Chondrocyte (in vitro differentiated cells): ENCODE measurements at regions not wholly inside any gene's neighbourhood (a gene's known extent, or its start where the extent isn't known, plus 50 kb on each side); places are given as distances from the start of the nearest gene placed in this dataset.

ENCODE experiments used
- DNase-seq: peaks from one replicate; pipeline ENCODE4 v3.0.0; 2021; ENCODE audit warnings: mixed read lengths, low spot score
- H3K27ac Mint-ChIP-seq: one replicate; pipeline ENCODE4 v1.8.0; 2021; ENCODE audit warnings: mild to moderate bottlenecking, moderate library complexity, mixed read lengths; ENCODE audit not compliant: unreplicated experiment
- H3K27me3 Mint-ChIP-seq: 2 replicates; pipeline ENCODE4 v1.8.0; 2021; ENCODE audit warnings: low read depth, mixed read lengths
- H3K36me3 Mint-ChIP-seq: 2 replicates; pipeline ENCODE4 v1.8.0; 2021; ENCODE audit warnings: low read depth, mixed read lengths
- H3K4me1 Mint-ChIP-seq: 2 replicates; pipeline ENCODE4 v1.8.0; 2021; ENCODE audit warnings: low read depth, mild to moderate bottlenecking, mixed read lengths
- H3K4me3 Mint-ChIP-seq: one replicate; pipeline ENCODE4 v1.8.0; 2021; ENCODE audit warnings: mild to moderate bottlenecking, moderate library complexity, mixed read lengths; ENCODE audit not compliant: unreplicated experiment
- H3K9me3 Mint-ChIP-seq: 2 replicates; pipeline ENCODE4 v1.8.0; 2021; ENCODE audit warnings: low read depth, mixed read lengths
- TF ChIP-seq, protein P1 (sequence below): fragments of 200-600 bp; sonication (generic); IDR thresholded peaks from 2 replicates; pipeline ENCODE4 v1.5.0; 2021; ENCODE audit warnings: antibody characterized with exemption, mild to moderate bottlenecking, moderate library complexity

DNA sequence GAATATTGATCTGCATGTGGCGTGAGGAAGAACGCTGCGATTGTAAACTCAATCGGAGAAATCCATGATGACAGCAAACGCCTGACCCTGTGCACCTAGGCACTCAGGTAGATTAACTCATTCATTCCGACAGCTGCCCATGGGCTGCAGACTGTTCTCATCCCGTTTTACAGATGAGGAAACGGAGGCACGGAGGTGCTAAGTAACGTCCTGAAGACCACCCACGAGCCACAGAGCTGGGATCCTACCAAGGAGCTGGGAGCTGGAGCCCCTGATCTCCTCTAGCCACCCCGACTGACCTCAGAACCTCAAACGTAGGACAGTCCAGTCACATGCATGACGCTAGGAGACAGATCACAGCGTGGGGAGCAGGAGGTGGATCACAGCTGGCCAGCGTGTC lies 1092.7 kb downstream of the BRD1 start:
- Mint-ChIP-seq H3K9me3 (peaks cover 4% of the 10 kb centered on the region), H3K27me3 (no peaks in the 10 kb centered on the region), H3K4me3 (no peak overlapping the region), H3K4me1 (peaks cover 3% of the 10 kb centered on the region), H3K27ac (no peak overlapping the region), H3K36me3 (no peaks in the 10 kb centered on the region)
- TF ChIP-seq, protein P1, sequence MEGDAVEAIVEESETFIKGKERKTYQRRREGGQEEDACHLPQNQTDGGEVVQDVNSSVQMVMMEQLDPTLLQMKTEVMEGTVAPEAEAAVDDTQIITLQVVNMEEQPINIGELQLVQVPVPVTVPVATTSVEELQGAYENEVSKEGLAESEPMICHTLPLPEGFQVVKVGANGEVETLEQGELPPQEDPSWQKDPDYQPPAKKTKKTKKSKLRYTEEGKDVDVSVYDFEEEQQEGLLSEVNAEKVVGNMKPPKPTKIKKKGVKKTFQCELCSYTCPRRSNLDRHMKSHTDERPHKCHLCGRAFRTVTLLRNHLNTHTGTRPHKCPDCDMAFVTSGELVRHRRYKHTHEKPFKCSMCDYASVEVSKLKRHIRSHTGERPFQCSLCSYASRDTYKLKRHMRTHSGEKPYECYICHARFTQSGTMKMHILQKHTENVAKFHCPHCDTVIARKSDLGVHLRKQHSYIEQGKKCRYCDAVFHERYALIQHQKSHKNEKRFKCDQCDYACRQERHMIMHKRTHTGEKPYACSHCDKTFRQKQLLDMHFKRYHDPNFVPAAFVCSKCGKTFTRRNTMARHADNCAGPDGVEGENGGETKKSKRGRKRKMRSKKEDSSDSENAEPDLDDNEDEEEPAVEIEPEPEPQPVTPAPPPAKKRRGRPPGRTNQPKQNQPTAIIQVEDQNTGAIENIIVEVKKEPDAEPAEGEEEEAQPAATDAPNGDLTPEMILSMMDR = no peak
- DNase-seq = peak; percentile 70

DNA sequence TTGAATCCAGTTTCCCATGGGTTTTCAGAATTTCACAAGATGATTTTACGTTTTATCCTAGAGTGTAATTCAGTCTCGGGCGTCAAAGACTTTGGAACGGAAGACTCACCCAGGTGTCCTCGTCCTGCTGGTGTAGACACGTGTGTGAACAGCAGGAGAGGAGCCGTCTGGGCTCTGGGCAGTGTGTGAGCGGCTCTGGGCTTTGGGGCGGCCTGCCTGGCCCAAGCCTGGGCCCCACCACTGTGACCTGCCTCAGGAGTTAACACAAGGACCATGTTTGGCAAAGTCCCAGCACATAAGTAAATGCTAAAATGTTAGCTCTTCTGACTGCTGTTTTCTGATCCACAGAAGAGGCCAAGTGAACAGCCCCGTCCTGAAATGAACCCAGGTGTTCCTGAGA lies 1093.3 kb downstream of the BRD1 start:
- DNase-seq = peak; percentile 51
- Mint-ChIP-seq H3K4me3 (no peak overlapping the region), H3K36me3 (no peaks in the 10 kb centered on the region), H3K4me1 (peaks cover 3% of the 10 kb centered on the region), H3K27ac (no peak overlapping the region), H3K9me3 (peaks cover 3% of the 10 kb centered on the region), H3K27me3 (no peaks in the 10 kb centered on the region)
- TF ChIP-seq, protein P1 = no peak

DNA sequence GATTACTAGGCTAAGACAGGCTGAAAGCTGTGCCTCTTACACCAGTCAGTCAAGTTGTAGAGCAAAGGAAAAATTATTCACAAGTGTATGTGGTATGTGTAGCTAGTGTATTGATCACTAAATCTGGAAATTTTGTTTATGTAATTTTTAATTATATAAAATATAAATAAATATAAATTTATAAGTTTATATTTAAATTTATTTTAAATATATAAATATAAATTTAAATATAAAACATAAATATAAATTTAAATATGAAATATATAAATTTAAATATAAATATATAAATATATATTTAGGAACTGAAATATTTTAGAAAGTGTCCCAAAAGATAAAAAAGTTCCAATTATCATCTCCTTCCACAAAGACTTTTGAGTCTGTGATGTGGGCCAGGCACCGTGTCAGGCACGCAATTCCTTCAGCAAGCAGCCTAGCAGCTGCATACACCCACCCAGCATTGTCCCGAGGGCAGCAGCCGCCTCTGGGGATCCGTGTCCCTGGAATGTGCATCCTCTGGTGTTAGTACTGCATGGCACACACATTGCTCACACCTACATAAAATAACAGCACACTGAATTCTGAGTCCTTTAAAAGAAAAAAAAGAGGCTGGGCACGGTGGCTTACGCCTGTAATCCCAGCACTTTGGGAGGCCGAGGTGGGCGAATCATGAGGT lies 1098.0 kb downstream of the BRD1 start:
- no peaks in the 10 kb centered on the region for H3K27me3 Mint-ChIP-seq
- H3K9me3 Mint-ChIP-seq = peaks cover 23% of the 10 kb centered on the region
- H3K4me3 Mint-ChIP-seq = no peak overlapping the region
- H3K27ac Mint-ChIP-seq = no peak overlapping the region
- DNase-seq = peak; percentile 28
- peaks cover 3% of the 10 kb centered on the region for H3K4me1 Mint-ChIP-seq
- peaks cover 1% of the 10 kb centered on the region for H3K36me3 Mint-ChIP-seq
- TF ChIP-seq, protein P1 = no peak

GRCh38 chr22:48727454-48728058 lies 1100.1 kb downstream of the BRD1 start:
- Mint-ChIP-seq H3K4me1 (peaks cover under 1% of the 10 kb centered on the region), H3K27ac (no peak overlapping the region), H3K27me3 (no peaks in the 10 kb centered on the region), H3K4me3 (no peak overlapping the region), H3K9me3 (peaks cover 23% of the 10 kb centered on the region), H3K36me3 (peaks cover 1% of the 10 kb centered on the region)
- TF ChIP-seq, protein P1 = no peak
- DNase-seq = no peak

- Mint-ChIP-seq H3K4me1 (no peaks in the 10 kb centered on the region), H3K36me3 (peaks cover 1% of the 10 kb centered on the region), H3K4me3 (no peak overlapping the region), H3K27ac (no peak overlapping the region), H3K27me3 (no peaks in the 10 kb centered on the region), H3K9me3 (peaks cover 21% of the 10 kb centered on the region)
- DNase-seq = peak; percentile 74
- TF ChIP-seq, protein P1 = no peak
These were observed 1102.8 kb downstream of the BRD1 start for GRCh38 chr22:48724899-48725298.
